Neural progenitor cell (in vitro differentiated cells): ENCODE measurements at regions not wholly inside any gene's neighbourhood (a gene's known extent, or its start where the extent isn't known, plus 50 kb on each side); places are given as distances from the start of the nearest gene placed in this dataset.

ENCODE experiments used
- CTCF ChIP-seq: fragments of 200-600 bp; sonication (generic); IDR thresholded peaks from 2 replicates; pipeline ENCODE4 v1.5.1; 2017; ENCODE audit warnings: antibody characterized with exemption, mild to moderate bottlenecking
- EZH2 ChIP-seq: fragments of 200-600 bp; sonication (generic); IDR thresholded peaks from 2 replicates; pipeline ENCODE4 v1.6.1; 2017; ENCODE audit warnings: antibody characterized with exemption, mild to moderate bottlenecking, moderate library complexity
- EZH2phosphoT487 ChIP-seq: fragments of 200-600 bp; sonication (generic); IDR thresholded peaks from 2 replicates; pipeline ENCODE4 v1.6.1; 2017; ENCODE audit warnings: antibody characterized with exemption

DNA sequence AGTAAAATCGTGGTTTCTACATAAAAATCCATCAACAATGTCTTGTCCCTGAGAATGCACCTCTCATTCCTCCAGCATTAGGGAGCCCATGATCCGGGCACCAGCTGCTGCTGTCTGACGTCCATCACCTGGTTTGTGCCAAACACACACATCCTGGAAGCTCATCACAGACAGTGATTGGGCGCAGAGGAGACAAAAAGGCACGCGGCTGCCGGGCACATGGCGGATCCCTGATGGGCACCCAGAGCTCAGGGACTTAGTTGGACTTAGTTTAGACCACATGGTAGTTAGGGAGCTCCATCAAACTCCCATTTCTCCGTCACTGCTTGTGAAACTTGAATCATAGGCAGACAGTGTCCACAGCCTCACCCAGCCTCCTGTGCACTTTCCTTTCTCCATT, 1059.3 kb downstream of the TMEM121 start:
- no peak for TF ChIP-seq CTCF
- TF ChIP-seq EZH2, result no peak
- no peak for TF ChIP-seq EZH2phosphoT487
